ENCODE measurements at regions not wholly inside any gene's neighbourhood (a gene's known extent, or its start where the extent isn't known, plus 50 kb on each side); places are given as distances from the start of the nearest gene placed in this dataset.

- Histone ChIP-seq H3K9me3 (no peaks in the 10 kb centered on the region), H3K27ac (no peak overlapping the region), H3K4me3 (no peak overlapping the region), H3K4me1 (no peaks in the 10 kb centered on the region), H3K27me3 (no peaks in the 10 kb centered on the region), H3K36me3 (ENCODE audit: low read depth, missing control alignments) (no peaks in the 10 kb centered on the region)
- intact Hi-C loops (cut with DNase I; ENCODE audit: low total_unique reads), result no loop called here
- TF ChIP-seq POLR2A (IDR thresholded peaks at IDR 0.05) (no peak), CTCF (IDR thresholded peaks at IDR 0.05) (no peak)
- 89 to 94% methylated on average over 9 to 16 of the region's 16 CpGs for WGBS, 2 donors
- no peak for DNase-seq
Measured at GRCh38 chr2:14182227-14182946, 450.1 kb upstream of the LRATD1 start.

DNA sequence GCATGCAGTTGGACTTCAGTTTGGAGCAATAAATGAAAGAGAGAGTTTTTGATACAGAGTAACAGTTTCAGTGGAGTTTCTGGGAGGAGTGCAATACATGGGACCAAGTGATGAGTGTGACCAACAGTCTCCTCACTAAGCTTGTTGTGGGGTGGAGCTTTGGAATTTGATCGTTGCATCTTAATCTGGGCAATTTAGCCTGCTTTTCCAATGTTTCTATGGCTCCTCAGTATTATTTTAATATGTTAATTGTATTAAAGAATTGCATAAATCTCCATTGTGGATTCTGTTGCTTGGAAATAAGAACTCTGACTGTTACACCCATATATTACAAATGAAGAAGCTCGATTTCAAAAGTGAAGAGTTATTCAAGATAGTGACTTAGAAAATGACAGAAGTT lies 446.6 kb upstream of the LRATD1 start:
- Histone ChIP-seq H3K4me1 (no peaks in the 10 kb centered on the region), H3K27ac (no peak overlapping the region)
- WGBS, 2 donors, result 77 to 80% methylated on average over 2 of the region's 2 CpGs

GRCh38 chr2:14188446-14188845 lies 444.1 kb upstream of the LRATD1 start:
- H3K36me3 ChIP-seq (ENCODE audit: low read depth, missing control alignments), result no peaks in the 10 kb centered on the region
- H3K4me3 ChIP-seq, result no peak overlapping the region
- no peak overlapping the region for H3K27ac ChIP-seq
- DNase-seq, result no peak
- TF ChIP-seq CTCF (IDR thresholded peaks at IDR 0.05) (no peak), POLR2A (IDR thresholded peaks at IDR 0.05) (no peak)
- intact Hi-C loops (cut with DNase I; ENCODE audit: low total_unique reads), result no loop called here
- H3K4me1 ChIP-seq, result no peaks in the 10 kb centered on the region
- H3K27me3 ChIP-seq, result no peaks in the 10 kb centered on the region
- 85 to 92% methylated on average over 6 of the region's 6 CpGs for WGBS, 2 donors
- no peaks in the 10 kb centered on the region for H3K9me3 ChIP-seq

More for the DNA sequence above, 446.6 kb upstream of the LRATD1 start:
- Histone ChIP-seq H3K4me3 (no peak overlapping the region), H3K27me3 (no peaks in the 10 kb centered on the region), H3K9me3 (no peaks in the 10 kb centered on the region), H3K36me3 (ENCODE audit: low read depth, missing control alignments) (no peaks in the 10 kb centered on the region)
- intact Hi-C loops (cut with DNase I; ENCODE audit: low total_unique reads), result no loop called here
- TF ChIP-seq CTCF (IDR thresholded peaks at IDR 0.05), result no peak
- TF ChIP-seq POLR2A (IDR thresholded peaks at IDR 0.05), result no peak
- DNase-seq, result no peak

DNA sequence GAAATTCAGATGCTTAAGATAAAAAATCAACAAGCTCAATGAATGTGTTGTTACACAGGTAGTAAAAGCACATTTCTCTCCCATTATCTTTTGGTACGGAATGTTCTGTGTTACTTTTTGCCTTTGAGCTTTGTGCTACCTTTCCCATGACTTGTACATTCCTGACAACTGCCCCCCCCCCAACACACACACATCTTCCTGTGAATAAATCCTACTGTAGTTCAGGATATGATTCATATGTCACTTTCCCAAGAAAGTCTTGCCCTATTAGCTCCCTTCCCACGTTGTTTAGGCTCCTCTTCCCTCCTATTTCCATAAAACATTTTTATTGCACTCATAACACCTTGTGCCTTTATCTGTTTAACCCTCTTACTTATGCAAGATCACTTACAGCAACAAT lies 442.6 kb upstream of the LRATD1 start:
- H3K9me3 ChIP-seq, result no peaks in the 10 kb centered on the region
- DNase-seq, result no peak
- H3K27me3 ChIP-seq, result no peaks in the 10 kb centered on the region
- intact Hi-C loops (cut with DNase I; ENCODE audit: low total_unique reads), result no loop called here
- no peaks in the 10 kb centered on the region for H3K4me1 ChIP-seq
- TF ChIP-seq CTCF (IDR thresholded peaks at IDR 0.05) (no peak), POLR2A (IDR thresholded peaks at IDR 0.05) (no peak)
- H3K36me3 ChIP-seq (ENCODE audit: low read depth, missing control alignments), result no peaks in the 10 kb centered on the region
- H3K27ac ChIP-seq, result no peak overlapping the region
- H3K4me3 ChIP-seq, result no peak overlapping the region
- 63 to 64% methylated on average over 2 of the region's 2 CpGs for WGBS, 2 donors

- H3K36me3 ChIP-seq (ENCODE audit: low read depth, missing control alignments), result no peaks in the 10 kb centered on the region
- H3K27me3 ChIP-seq, result no peaks in the 10 kb centered on the region
- no peak overlapping the region for H3K27ac ChIP-seq
- H3K4me1 ChIP-seq, result no peaks in the 10 kb centered on the region
- TF ChIP-seq CTCF (IDR thresholded peaks at IDR 0.05), result no peak
- TF ChIP-seq POLR2A (IDR thresholded peaks at IDR 0.05), result no peak
- no peaks in the 10 kb centered on the region for H3K9me3 ChIP-seq
- H3K4me3 ChIP-seq, result no peak overlapping the region
- DNase-seq, result no peak
- intact Hi-C loops (cut with DNase I; ENCODE audit: low total_unique reads), result no loop called here
- WGBS, 2 donors, result 92 to 96% methylated on average over 1 of the region's 1 CpG
Measured at GRCh38 chr2:14194233-14194632, 438.3 kb upstream of the LRATD1 start.

All from testis (tissue), 2 donors.